Hepatic stellate cell (primary cell): ENCODE measurements at regions not wholly inside any gene's neighbourhood (a gene's known extent, or its start where the extent isn't known, plus 50 kb on each side); places are given as distances from the start of the nearest gene placed in this dataset.
A peak's percentile ranks its signal among the peaks of the same experiment; 100 is the strongest.

Experiments used
- DNase-seq: peaks from one replicate; pipeline ENCODE4 v3.0.0; 2011; ENCODE audit warnings: low spot score

- no peak for DNase-seq
Measured at GRCh38 chr7:12941512-12941911, 254.1 kb downstream of the ARL4A start.

- no peak for DNase-seq
Measured at GRCh38 chr7:12942609-12943008, 255.2 kb downstream of the ARL4A start.

- DNase-seq = no peak
Measured at GRCh38 chr7:12943781-12944180, 256.3 kb downstream of the ARL4A start.

GRCh38 chr7:12945901-12946300, 258.5 kb downstream of the ARL4A start:
- DNase-seq = no peak

GRCh38 chr7:12947465-12947864, 260.0 kb downstream of the ARL4A start:
- DNase-seq = no peak

GRCh38 chr7:12949060-12949931, 261.9 kb downstream of the ARL4A start:
- DNase-seq = no peak

- peak; percentile 28 for DNase-seq
Measured at GRCh38 chr7:12951397-12951801, 264.0 kb downstream of the ARL4A start.

GRCh38 chr7:12954380-12955033, 267.1 kb downstream of the ARL4A start:
- DNase-seq = no peak

GRCh38 chr7:12957487-12957886, 270.1 kb downstream of the ARL4A start:
- DNase-seq = no peak

GRCh38 chr7:12961910-12962480, 274.6 kb downstream of the ARL4A start:
- DNase-seq = no peak

GRCh38 chr7:12963435-12963834, 276.0 kb downstream of the ARL4A start:
- no peak for DNase-seq

GRCh38 chr7:12964836-12965235, 277.4 kb downstream of the ARL4A start:
- no peak for DNase-seq

- no peak for DNase-seq
Measured at GRCh38 chr7:12965767-12966166, 278.3 kb downstream of the ARL4A start.

- DNase-seq = no peak
Measured at GRCh38 chr7:12967322-12967721, 279.9 kb downstream of the ARL4A start.

GRCh38 chr7:12968836-12969422, 281.5 kb downstream of the ARL4A start:
- DNase-seq = no peak

GRCh38 chr7:12970626-12971025, 283.2 kb downstream of the ARL4A start:
- no peak for DNase-seq

GRCh38 chr7:12974451-12975166, 287.2 kb downstream of the ARL4A start:
- DNase-seq = no peak

GRCh38 chr7:12975412-12975811, 288.0 kb downstream of the ARL4A start:
- DNase-seq = no peak

- DNase-seq = no peak
Measured at GRCh38 chr7:12979181-12979580, 291.7 kb downstream of the ARL4A start.

GRCh38 chr7:12982178-12982577, 294.7 kb downstream of the ARL4A start:
- DNase-seq = no peak

- no peak for DNase-seq
Measured at GRCh38 chr7:12984117-12984516, 296.7 kb downstream of the ARL4A start.

- no peak for DNase-seq
Measured at GRCh38 chr7:12985228-12985627, 297.8 kb downstream of the ARL4A start.
